Astrocyte of the cerebellum (primary cell): ENCODE measurements at regions not wholly inside any gene's neighbourhood (a gene's known extent, or its start where the extent isn't known, plus 50 kb on each side); places are given as distances from the start of the nearest gene placed in this dataset.

Experiments
- DNase-seq: peaks from one replicate; pipeline ENCODE4 v3.0.0-alpha.2; 2011; ENCODE audit warnings: low read depth
- H3K4me3 ChIP-seq: 2 replicates; pipeline ENCODE4 v1.5.1; 2011; ENCODE audit warnings: mild to moderate bottlenecking, low read depth, low read length, moderate library complexity
- CTCF ChIP-seq: IDR thresholded peaks from 2 replicates; pipeline ENCODE4 v1.5.1; 2012; ENCODE audit warnings: low read length, low read depth, moderate library complexity, mild to moderate bottlenecking; ENCODE audit errors: missing control alignments
- in situ Hi-C: cut with HindIII; loops from 2 replicates; pipeline ENCODE4 v1.10.0; 2017; ENCODE audit warnings: low sequenced_read_pairs

GRCh38 chr3:88930611-88931010 lies 176.8 kb upstream of the EPHA3 start:
- no peak overlapping the region for H3K4me3 ChIP-seq
- no peak for DNase-seq
- in situ Hi-C loops, result no loop called here
- no peak for TF ChIP-seq CTCF

- in situ Hi-C loops, result no loop called here
- no peak for DNase-seq
- no peak for TF ChIP-seq CTCF
- no peak overlapping the region for H3K4me3 ChIP-seq
These were observed 170.6 kb upstream of the EPHA3 start for GRCh38 chr3:88936831-88937230.

- no peak for DNase-seq
- H3K4me3 ChIP-seq, result no peak overlapping the region
- TF ChIP-seq CTCF, result no peak
- in situ Hi-C loops, result no loop called here
These were observed 167.1 kb upstream of the EPHA3 start for GRCh38 chr3:88940296-88940695.

- no peak for TF ChIP-seq CTCF
- DNase-seq, result no peak
- no peak overlapping the region for H3K4me3 ChIP-seq
- in situ Hi-C loops, result no loop called here
These were observed 160.4 kb upstream of the EPHA3 start for GRCh38 chr3:88947013-88947412.

GRCh38 chr3:88954853-88955252 lies 152.6 kb upstream of the EPHA3 start:
- TF ChIP-seq CTCF, result no peak
- in situ Hi-C loops, result no loop called here
- DNase-seq, result no peak
- no peak overlapping the region for H3K4me3 ChIP-seq

GRCh38 chr3:88955274-88955673 lies 152.1 kb upstream of the EPHA3 start:
- in situ Hi-C loops, result no loop called here
- no peak for DNase-seq
- no peak for TF ChIP-seq CTCF
- no peak overlapping the region for H3K4me3 ChIP-seq
